ENCODE measurements at regions not wholly inside any gene's neighbourhood (a gene's known extent, or its start where the extent isn't known, plus 50 kb on each side); places are given as distances from the start of the nearest gene placed in this dataset.
"Not testable (repeated sequence)": the region's sequence is repeated elsewhere in the genome, so short reads cannot be mapped to it uniquely, and the experiment has no call there.

DNA sequence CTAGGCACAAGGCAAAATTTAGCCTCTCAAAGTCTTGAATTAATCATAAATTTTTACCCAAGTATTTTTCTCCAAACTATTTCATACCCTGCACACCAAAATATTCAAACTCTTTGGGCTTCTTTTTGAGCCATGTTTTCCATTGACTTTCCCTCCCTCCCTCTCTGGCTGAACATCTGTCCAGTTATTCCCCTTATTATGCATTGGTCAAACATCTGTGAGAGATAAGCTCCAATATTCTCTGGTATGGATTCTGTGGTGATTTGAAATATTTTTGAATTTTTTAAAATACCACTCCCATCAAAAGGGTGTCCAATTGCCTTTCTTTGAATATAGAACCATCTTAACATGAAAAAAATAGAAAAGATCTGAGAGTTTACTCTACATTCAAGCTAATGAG lies 244.2 kb downstream of the RFPL4B start:
- DNase-seq = no peak

DNA sequence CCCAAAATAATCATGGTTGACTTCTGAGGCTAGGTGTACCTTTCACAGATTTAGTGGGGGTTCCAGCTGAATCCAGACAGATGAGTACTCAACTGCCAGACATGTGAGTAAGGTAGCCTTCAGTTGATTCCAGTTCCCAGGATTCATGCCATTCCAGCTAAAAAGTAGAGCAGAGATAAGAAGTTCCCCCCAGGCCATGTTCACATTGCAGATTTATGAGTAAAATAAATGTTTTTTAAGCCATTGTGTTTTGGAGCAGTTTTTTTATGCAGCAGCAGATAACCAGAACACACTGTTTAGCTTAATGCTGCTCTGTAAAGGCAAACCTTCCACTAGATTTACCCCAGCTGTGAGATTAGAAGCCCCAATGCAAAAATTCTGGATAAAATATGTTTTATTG lies 245.0 kb downstream of the RFPL4B start:
- DNase-seq = no peak

DNA sequence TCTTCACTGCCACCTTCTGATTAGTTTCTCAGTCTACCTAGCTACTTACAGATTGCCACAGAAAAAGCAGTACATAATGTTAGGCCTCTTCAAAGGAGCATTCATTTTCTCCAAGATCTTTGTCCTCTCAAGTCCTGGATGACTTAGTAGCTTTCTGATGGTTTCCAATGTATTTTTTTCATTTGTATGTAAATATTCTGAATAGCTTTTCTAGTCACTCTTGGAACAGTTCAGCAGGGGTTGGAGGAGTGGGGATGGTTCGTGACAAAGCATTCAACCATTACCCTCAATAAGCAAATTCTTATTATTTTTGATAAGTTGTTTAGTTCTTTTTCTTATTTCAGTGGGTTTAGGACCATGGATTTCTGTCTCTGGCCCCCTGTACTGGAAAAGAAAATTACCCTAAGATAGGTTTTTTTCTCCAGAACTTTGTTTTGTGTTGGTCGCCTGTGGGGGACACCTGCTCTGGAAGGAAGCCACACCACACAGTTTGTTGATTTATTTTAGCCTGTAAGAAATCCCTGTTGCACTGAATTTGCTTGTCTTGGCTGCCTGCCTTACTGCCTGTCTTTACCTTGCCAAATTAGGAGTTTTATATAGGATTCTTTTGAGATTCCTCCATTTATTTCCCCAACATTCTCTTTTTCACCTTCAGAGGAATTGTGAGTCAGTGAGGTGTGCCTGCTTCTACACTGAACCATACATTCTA lies 247.9 kb downstream of the RFPL4B start:
- no peak for DNase-seq

DNA sequence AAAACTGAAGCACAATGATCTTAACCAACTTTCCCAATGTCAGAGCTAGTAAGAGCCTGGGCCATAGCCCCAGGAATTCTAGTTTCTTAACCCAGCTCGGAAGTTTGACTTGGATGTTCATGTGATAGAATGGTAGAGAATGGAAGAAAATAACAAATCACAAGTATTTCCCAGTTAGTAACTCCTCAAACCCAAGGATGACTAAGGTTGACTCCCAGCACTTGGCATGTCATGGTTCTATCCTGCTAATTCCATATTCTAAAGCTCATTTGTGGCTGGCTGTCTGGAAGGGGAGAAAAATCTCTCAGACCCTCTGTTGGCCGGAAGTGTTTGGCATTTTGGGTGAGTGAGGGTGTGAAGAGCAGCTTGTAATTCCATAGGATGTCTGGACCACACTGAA lies 248.7 kb downstream of the RFPL4B start:
- DNase-seq = no peak

DNA sequence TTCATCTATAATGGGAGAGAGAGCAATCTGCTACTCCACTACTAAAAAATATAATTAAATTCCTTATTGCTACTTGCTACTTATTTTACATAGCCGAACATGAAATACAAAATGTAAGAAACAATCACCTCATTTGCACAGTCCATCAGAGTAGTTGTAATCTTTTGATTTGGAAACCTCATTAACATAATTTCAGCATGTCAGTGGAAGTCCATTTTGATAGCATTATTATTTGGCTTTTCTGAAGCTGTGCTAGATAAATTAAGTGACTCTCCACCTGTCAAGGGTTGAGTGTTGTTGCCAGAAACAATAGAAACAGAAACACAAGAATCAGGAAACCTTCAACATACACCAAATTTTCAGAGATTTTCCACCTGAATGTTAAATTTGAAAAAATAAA lies 250.0 kb downstream of the RFPL4B start:
- DNase-seq = no peak

DNA sequence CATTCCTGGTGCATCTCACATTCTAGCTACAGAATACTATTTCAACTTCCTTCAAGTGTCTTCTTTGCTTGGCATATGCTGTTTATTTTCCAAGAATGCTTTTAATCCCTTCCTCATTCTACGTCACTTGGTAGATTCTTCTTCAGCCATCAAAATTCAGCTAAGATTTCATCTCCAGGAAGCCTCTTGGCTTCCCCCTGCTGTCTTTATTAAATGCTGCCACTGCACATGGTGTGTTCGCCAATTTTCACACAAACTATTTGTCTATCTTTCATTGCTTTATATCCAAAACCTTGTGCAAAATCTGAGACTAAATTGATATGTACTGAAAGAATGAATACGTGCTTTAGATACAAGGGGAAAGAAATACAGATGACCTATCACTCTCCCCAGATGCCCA lies 253.0 kb downstream of the RFPL4B start:
- no peak for DNase-seq

DNA sequence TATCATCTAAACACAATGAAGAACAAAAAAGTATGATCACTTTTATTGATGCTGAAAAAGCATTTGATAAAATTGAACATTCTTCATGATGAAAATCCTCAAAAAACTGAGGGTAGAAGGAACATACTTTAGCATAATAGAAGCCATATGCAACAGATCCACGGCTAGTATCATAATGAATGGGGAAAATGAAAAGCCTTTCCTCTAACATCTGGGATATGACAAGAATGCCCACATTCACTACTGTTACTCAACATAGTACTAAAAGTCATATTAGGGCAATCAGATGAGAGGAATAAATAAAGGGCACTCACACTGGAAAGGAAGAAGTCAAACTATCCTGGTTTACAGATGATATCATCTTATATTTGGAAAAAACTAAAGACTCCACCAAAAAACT lies 256.6 kb downstream of the RFPL4B start:
- DNase-seq = no peak

DNA sequence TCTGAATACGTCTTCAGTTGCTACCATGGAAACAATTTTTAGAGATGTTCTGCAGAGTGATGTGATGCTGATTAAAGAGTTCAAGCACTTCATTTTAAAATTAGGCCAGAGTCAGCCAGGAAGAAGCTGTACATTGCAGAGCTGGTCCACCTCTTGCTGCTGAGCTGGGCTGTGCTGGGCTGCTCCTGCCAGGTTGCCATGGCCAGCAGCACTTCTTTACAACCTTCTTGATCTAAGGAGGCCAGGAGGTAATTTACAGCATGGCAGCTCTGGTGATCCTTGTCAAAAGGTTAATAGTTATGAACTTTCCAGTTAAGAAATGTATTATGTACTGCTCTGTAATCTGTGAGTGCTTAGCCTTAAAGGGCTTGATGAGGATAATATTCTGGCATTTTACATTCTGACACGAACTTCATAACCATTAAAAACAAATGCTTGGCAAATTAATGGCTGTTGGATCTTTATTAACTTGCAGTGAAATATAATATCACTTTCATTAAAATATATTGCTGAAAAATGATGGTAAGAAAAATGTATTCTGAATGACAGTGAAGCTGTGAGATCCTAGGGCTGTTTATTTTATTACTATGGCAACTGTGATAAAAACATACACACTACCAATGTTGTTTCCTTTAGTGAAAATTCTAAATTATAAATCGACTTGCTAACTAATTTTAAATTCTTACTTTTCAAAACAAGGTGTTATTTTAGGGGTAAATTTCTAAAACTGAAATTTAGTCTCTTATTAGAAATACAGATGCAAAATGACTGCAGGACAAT lies 259.7 kb downstream of the RFPL4B start:
- DNase-seq = no peak

DNA sequence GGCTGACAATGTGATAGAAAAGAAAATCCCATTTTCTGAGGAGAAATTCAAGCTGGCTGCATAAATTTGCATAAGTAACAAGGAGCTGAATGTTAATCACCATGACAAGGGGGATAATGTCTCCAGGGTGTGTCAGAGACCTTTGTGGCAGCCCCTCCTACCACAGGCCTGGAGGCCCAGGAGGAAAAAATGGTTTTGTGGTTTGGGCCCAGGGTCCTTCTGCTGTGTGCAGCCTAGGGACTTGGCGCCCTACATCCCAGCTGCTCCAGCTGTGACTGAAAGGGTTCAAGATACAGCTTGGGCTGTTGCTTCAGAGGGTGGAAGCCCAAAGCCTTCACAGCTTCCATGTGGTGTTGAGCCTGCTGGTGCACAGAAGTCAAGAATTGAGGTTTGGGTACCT lies 261.8 kb downstream of the RFPL4B start:
- not testable (repeated sequence) for DNase-seq

DNA sequence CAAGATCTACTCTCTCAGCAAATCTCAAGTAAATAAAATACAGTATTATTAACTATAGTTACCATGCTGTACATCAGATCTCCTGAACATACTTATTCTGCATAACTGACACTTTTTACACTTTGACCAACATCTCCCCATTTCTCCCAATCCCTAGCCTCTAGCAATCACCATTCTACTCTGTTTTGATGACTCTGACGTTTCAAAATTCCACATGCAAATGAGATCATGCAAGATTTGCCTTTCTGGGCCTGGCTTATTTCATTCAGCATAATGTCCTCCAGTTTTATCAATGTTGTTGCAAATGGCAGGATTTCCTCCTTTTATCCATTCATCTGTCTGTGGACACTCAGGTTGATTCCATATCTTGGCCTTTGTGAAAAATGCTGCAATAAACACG lies 266.3 kb downstream of the RFPL4B start:
- no peak for DNase-seq

DNA sequence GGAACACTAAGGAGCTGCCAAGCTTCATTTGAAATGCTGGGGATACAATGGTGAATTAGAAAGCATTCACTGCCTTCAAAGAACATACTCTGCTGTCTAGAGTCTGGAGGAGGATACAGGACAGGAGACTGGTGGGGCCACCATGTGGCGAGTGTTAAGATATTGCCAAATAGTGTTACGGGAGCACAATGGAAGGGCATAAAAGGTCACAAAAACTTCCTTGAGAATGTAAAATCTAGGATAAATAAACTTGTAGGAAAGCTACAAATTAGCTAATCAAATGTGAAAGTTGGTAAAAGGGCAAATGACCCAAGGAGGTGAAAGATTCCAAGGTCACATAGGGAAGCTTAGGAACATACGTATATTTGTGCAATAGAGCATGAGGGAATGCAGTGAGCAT lies 271.7 kb downstream of the RFPL4B start:
- DNase-seq = no peak

DNA sequence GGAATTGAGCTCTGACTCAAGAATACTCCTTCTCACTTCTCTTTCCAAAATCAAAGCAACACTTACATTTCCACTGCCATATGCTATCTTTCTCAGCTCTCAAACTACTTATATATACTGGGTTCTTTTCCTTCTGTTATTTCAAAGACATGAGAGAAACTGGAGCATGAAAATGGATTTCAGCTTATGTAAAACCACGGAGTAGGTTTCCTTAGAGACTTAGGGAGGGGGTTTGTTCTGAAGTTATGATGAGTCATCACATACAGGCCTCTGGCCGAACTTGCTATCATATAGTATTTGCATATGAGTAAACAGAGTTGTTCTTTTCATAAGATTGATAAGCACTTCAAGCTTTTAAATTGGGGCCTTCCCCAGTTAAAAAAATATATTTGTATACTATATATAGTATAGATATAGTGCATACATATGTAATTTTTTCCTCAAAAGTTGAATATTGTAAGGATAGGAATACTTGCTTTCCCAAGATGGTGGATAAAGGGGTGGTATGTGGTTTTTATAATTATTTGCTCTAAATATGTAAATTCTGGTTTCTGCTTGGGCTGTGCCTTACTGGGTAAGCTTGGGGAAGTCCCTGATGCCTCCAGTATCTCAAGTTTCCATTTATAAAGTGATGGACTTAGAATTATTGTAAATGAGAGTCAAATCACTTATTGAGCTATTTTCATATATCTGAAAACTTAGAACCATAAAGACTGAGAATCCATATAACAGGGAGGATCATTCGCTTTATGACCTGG lies 273.9 kb downstream of the RFPL4B start:
- no peak for DNase-seq

DNA sequence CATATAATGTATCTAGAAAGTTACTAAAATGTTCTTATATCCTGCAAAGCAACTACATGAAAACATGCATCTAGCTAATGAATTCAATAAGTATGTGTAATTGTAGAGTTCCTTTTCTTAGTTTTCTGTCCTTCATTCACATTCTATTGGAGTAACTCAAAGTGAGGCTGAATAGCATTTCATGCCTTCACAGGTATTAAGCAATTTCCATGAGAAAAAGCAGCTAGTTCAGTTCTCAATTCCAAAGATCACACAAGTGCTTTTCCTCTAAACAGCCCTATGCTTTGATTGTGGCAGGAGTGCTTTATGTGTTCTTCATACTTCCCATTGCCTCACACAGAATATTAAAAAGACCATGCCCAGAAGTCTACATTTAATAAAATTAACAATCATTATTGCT lies 274.9 kb downstream of the RFPL4B start:
- no peak for DNase-seq

DNA sequence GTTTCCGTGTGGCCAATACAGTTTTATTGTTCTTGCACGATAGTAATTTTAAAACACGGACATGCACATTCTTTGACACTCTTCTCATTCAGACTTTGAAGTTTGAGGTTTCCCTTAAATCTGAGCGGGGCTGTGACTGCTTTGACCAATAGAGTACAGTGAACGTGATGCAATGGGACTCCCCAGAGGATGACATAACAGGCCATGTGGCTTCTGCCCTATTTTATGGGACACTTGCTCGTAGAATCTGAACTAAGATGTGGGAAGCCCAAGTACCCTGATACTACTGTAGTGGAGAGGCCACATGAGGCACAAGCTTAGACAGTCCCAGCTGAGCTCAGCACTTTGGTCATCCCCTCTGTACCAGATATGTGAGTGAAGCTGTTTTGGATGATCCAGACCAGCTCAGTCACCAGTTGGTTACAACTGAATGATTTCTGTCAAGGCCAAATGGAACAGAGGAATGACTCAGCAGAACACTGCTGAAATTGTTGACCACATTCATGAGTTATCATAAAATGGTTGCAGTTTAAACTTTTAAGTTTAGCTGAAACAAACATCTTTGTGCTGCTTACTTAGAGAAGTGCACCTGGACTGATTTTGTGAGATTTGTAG lies 279.4 kb downstream of the RFPL4B start:
- DNase-seq = no peak

DNA sequence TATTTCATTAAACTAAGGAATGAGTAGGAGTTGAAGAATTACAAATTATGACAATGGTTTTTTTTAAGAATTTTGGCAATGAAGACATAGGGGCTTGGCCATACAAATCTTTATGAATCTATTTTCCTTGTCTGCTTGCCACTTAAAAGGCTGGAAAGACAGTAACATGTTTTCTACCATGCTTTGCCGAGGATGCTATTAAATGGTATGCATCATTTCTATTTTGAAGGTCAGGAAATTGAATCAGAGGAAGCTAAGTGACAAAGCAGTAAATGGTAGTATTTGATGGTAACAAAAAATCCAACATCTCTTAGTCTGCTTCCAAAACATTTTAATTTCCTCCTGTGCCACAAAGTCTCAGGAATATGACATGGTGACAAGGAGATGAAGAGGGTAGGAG lies 287.2 kb downstream of the RFPL4B start:
- DNase-seq = no peak

DNA sequence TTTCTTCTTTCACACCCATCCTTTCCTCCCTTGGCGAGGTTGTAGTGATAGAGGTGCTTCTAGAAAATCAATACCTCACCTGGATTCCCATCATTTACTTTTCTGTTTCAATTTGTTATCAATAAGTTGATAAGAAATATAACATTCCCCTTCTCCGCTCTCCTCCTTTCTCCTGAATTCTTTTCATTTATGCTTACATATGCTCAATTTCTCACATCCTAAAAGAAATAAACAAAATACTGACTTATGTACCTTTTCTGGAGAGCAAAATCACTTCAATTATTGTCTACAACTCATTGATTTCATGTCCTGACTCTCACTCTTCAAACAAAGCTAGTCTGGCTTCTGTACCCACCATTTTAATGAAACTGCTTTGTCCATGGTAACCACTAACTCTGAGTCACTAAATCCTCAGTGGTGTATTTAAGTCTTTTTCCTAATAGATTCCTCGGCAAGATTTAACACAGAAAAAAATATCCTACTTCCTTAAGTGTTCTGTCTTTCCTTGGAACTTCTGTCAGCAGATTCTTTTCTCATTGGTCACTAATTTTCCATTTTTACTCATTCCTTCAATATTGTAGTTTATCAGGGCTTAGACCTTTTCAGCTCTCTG lies 289.6 kb downstream of the RFPL4B start:
- no peak for DNase-seq

DNA sequence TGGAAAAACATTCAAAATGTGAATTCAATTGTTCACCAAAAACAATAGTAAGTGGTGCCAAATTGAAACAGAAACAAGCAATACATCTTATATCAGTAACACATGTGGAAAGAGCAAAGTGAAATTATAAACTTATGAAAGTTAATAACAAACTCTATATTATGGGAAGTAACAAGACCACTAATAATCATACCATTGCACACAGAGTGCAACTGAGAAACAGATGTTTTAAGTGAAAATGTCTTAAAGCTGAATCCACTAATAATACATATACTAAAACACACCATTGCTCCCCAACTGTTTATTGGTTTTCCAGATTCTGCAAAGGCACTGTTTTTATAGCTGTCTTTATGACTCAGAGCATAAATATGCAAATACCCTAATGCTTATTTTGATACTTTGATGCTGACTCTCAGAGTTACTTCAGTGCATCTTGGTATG lies 292.3 kb downstream of the RFPL4B start:
- DNase-seq = no peak

DNA sequence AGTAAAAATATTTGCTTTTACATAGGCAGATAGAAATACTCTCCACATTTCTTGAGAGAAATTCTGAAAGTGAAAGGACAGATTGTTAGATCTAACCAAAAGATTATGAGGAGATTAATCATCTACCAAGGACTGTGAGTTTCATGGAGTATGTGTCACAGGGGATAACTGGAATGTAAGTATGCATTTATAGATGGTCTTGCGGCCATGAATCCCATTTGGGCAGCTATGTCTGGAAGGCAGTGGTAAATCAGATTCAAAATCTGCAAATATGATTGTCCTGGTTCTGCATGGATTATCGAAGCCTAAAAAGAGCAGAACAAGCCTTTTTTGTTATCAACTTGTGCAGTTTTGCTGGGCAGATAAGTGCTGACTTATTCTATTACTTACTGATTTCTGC lies 293.8 kb downstream of the RFPL4B start:
- DNase-seq = no peak

DNA sequence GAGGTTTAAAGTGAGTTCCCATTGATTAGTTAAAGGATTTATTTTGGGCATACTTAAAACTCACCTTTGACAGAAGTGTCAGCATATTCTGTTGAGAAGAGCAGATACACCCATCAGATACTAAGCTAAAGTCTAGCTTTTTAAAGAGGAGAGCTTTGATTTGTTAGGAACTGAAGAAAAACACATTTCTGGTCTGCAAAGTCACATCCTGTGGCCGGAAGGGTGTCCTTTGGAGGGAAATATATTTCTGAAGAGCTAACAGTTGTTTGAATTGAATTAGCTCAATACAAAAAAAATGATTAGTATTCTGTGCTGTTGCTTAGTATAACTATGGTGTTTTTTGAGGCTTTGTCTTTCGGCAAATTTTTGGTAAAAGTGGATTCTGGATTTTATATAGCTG lies 302.7 kb downstream of the RFPL4B start:
- DNase-seq = no peak

DNA sequence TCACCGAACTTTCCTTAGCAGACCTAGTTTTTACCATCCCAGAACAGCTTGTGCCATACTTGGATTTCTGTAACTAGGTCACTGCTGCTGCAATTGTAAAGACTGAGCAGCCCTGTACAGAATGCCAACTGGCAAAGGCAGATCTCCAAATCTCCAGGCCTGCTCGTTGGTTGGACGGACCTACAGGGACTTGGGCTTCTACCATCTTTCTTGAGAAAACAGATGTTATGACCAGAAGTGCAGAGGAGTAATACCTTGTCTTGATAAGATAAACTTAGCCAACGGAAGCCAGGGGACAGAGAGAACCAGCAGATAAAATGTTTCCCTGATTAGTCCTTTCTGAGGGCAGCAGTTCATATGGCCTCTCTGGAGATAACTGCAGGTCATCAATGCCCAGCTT lies 304.1 kb downstream of the RFPL4B start:
- DNase-seq = no peak

DNA sequence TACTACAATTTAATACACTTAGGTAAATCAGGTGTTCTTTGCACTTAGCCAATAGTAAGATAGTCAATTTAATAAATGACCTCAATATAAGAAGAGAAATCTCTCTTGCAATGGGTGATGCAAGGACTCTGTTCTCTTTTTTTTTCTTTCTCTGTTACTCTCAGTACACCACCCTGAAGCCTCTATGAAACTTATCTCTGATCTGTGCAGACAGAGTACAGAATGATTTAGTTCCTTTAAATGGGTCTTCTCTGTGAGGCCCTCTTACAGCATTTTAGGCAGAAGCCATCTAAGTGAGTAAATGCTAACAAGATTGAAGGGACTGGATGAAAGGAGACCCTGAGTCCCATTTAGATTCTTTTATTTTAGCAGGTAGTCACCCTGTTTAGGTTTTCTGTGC lies 312.8 kb downstream of the RFPL4B start:
- DNase-seq = no peak

DNA sequence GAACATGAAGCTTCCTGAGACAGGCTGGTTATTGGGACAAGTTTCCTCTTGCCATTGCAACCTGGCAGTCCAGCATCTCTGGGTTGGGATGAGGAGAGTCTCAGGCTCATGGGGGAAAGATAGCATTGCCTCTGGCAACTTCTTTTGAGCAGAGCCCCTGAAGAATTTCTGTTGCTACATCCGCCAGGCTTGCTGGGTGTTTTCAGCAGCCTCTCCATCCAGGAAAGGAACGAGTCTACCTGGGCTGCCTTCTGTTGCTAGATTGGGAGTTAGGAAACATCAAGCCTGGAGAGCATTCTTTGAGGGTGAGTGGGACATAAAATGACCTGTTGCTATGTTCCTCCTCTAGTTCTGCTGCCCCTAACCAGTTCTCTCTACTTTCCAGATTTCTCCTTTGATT lies 313.5 kb downstream of the RFPL4B start:
- DNase-seq = no peak

DNA sequence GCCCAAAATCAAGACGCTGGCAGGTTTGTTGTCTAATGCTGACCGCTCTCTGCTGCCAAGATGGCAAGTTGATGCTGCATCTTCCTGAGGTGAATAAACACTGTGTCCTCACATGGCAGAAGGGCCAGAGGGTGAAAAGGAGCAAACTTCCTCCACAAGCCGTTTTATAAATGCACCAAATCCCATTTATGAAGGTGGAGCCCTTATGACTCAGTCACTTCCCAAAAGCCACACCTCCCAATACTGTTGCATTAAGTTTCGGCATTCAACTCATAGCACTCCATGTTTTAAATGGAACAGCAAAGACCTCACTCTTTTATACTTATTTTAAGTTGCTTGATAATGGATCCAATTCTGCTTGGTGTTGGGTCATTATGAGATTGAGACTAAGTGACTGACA lies 316.6 kb downstream of the RFPL4B start:
- DNase-seq = no peak

Measured in NCI-H187 treated with DMSO at 0.1 percent for 48 hours (cell line).